Psoas muscle (tissue), 7 donors: ENCODE measurements at regions not wholly inside any gene's neighbourhood (a gene's known extent, or its start where the extent isn't known, plus 50 kb on each side); places are given as distances from the start of the nearest gene placed in this dataset.

Source experiments
- ATAC-seq, 4 donors: fragments of 200-7000 bp; cut with Tn5 transposase; one replicate each; pipeline ENCODE4 v1.9.1; 2020; ENCODE audit warnings: moderate library complexity in 3 of 4, mild to moderate bottlenecking in 2 of 4
- DNase-seq, 2 donors: peaks; one replicate each; pipeline ENCODE4 v3.0.0-alpha.2; 2020
- H3K27ac ChIP-seq: fragments of 200-600 bp; one replicate; pipeline ENCODE4 v1.8.0; 2022
- H3K27me3 ChIP-seq, 3 donors: fragments of 200-600 bp in 1 of 3; one replicate each; pipeline versions ENCODE4 v1.6.1 to v1.8.0; 2013 to 2022; ENCODE audit warnings: low read length in 2 of 3, mild to moderate bottlenecking in 2 of 3, moderate library complexity in 1 of 3; ENCODE audit not compliant: insufficient read depth in 3 of 3
- H3K36me3 ChIP-seq, 2 donors: fragments of 200-600 bp in 1 of 2; one replicate each; pipeline versions ENCODE4 v1.6.1 to v1.8.0; 2013 to 2022; ENCODE audit warnings: low read depth in 1 of 2, mild to moderate bottlenecking in 1 of 2, moderate library complexity in 1 of 2; ENCODE audit not compliant: insufficient read depth in 1 of 2
- H3K4me1 ChIP-seq: fragments of 200-600 bp; one replicate; pipeline ENCODE4 v1.8.0; 2022
- H3K4me3 ChIP-seq: fragments of 200-600 bp; one replicate; pipeline ENCODE4 v1.8.0; 2022; ENCODE audit warnings: mild to moderate bottlenecking
- H3K9me3 ChIP-seq: fragments of 200-600 bp; one replicate; pipeline ENCODE4 v1.8.0; 2022
- CTCF ChIP-seq: fragments of 200-600 bp; IDR thresholded peaks from one replicate; pipeline ENCODE4 v1.8.0; 2022; ENCODE audit warnings: antibody characterized with exemption
- WGBS, 3 donors: extraction: QIAGEN DNeasy Blood & Tissue Kit; methylation state at CpG; one replicate each; pipeline versions ENCODE4 v1.1.6 to v1.1.7; 2013; 5-methylcytosine and 5-hydroxymethylcytosine counted together
- intact Hi-C, 2 donors: fragments of 100-400 bp; cut with DNase I; formaldehyde crosslinking; loops; one replicate each; pipeline versions ENCODE4 v1.11.0 to v1.14.2; 2022
- donor health status: healthy with polysubstance abuse.
- donor health status: DM: no; HTN: no; CAD: no; lungs with moderate emphysema.
- donor health status: Bipolar disorder and iron deficiency.
- donor health status: healthy.
- donor health status: DM: yes; HTN: yes; CAD: no.
- donor health status: DM: no; HTN: no; CAD: no.
- donor health status: DM: yes; HTN: yes; CAD: no.

DNA sequence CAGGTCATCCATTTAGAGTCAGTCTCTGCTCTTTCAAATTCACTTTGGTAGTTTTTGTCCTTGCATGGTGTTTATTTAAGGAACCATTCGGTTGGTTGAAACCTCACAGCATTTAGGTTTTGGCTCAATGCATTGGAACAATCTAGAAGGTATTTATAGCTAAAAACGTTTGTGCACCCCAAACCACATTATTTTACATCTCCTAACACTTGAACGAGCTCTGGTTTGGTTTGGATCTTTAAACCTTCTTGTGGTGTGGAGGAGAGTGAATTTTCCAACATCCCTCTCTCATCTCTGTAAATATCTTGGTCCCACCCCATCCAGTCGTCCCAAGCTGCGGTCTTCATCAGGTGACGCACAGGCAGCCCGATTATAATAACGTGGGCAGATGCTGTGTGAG, 287.9 kb downstream of the LPIN1 start:
- WGBS, 3 donors = 87 to 89% (median 87%) methylated on average over 8 of the region's 8 CpGs
- no peak for TF ChIP-seq CTCF
- no peaks in the 10 kb centered on the region for H3K27me3 ChIP-seq
- H3K27ac ChIP-seq = no peak overlapping the region
- DNase-seq = no peak
- H3K4me1 ChIP-seq = no peaks in the 10 kb centered on the region
- no peaks in the 10 kb centered on the region for H3K36me3 ChIP-seq
- no peaks in the 10 kb centered on the region for H3K9me3 ChIP-seq
- intact Hi-C loops = no loop called here
- no peak overlapping the region for H3K4me3 ChIP-seq
- no peak for ATAC-seq

- H3K4me1 ChIP-seq = no peaks in the 10 kb centered on the region
- H3K27ac ChIP-seq = no peak overlapping the region
- no peaks in the 10 kb centered on the region for H3K9me3 ChIP-seq
- no peak overlapping the region for H3K4me3 ChIP-seq
- intact Hi-C loops = no loop called here
- DNase-seq = no peak
- TF ChIP-seq CTCF = no peak
- no peak for ATAC-seq
- H3K36me3 ChIP-seq = no peaks in the 10 kb centered on the region
- H3K27me3 ChIP-seq = no peaks in the 10 kb centered on the region
- WGBS, 3 donors = 37 to 63% (median 42%) methylated on average over 11 of the region's 11 CpGs
Observed at GRCh38 chr2:12035029-12035720, 288.7 kb downstream of the LPIN1 start.

GRCh38 chr2:12035956-12036639, 289.7 kb downstream of the LPIN1 start:
- H3K4me3 ChIP-seq = no peak overlapping the region
- 91 to 95% (median 91%) methylated on average over 1 of the region's 1 CpG for WGBS, 3 donors
- no peak for TF ChIP-seq CTCF
- H3K36me3 ChIP-seq = no peaks in the 10 kb centered on the region
- no peak overlapping the region for H3K27ac ChIP-seq
- no peaks in the 10 kb centered on the region for H3K4me1 ChIP-seq
- intact Hi-C loops = no loop called here
- no peaks in the 10 kb centered on the region for H3K9me3 ChIP-seq
- no peak for ATAC-seq
- no peaks in the 10 kb centered on the region for H3K27me3 ChIP-seq
- DNase-seq = no peak

DNA sequence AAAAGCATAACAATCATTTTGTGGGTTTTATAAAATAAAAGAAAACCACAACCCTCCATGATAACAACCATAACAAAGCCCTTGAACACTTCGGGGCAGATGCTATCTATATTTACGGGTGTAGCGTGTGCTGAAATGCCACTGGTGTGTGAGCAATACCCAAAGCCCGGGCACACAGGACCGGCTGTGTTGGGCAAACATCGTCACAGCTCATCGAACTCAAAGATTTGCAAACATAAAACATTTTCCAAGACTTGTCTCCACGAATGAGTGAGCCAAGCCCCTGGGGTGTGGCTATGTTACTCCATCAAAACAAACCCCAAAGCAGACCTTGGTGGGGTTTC, 290.2 kb downstream of the LPIN1 start:
- H3K27ac ChIP-seq = no peak overlapping the region
- WGBS, 3 donors = 85 to 91% (median 85%) methylated on average over 8 of the region's 8 CpGs

More for the DNA sequence above, 290.2 kb downstream of the LPIN1 start:
- intact Hi-C loops = no loop called here
- TF ChIP-seq CTCF = no peak
- no peaks in the 10 kb centered on the region for H3K27me3 ChIP-seq
- H3K9me3 ChIP-seq = no peaks in the 10 kb centered on the region
- no peaks in the 10 kb centered on the region for H3K36me3 ChIP-seq
- no peak for DNase-seq
- no peak overlapping the region for H3K4me3 ChIP-seq
- H3K4me1 ChIP-seq = no peaks in the 10 kb centered on the region
- no peak for ATAC-seq
